HEK293 (cell line): ENCODE measurements at regions not wholly inside any gene's neighbourhood (a gene's known extent, or its start where the extent isn't known, plus 50 kb on each side); places are given as distances from the start of the nearest gene placed in this dataset.

Source experiments
- CTCF ChIA-PET: fragments of 350-600 bp; formaldehyde crosslinking; extraction: SDS; loops from one replicate; lab custom pipeline; 2021; ENCODE audit warnings: antibody characterized with exemption; lab: Yijun Ruan, JAX
- POLR2A ChIA-PET: fragments of 300-600 bp; formaldehyde crosslinking; extraction: SDS; loops from one replicate; lab custom pipeline; 2020; ENCODE audit warnings: antibody characterized with exemption, inconsistent platforms; lab: Yijun Ruan, JAX
- H3K27ac ChIP-seq: fragments of 200-500 bp; sonication (Bioruptor generic); 2 replicates; pipeline ENCODE4 v1.5.1; 2014; ENCODE audit warnings: low read depth, low read length, control low read depth, inconsistent platforms; ENCODE audit errors: extremely low read depth
- H3K36me3 ChIP-seq, 2 experiments: fragments of 200-500 bp in 1 of 2; sonication (Bioruptor generic) in 1 of 2; 1 replicate in 1 of 2; 2 replicates in 1 of 2; pipeline ENCODE4 v1.5.1; 2014 to 2017; ENCODE audit warnings: inconsistent platforms in 2 of 2, low read length in 2 of 2; ENCODE audit not compliant: control insufficient read depth in 2 of 2, insufficient read depth in 1 of 2
- H3K4me1 ChIP-seq: fragments of 200-500 bp; sonication (Bioruptor generic); 2 replicates; pipeline ENCODE4 v1.5.1; 2014; ENCODE audit warnings: mild to moderate bottlenecking, low read length, inconsistent platforms; ENCODE audit not compliant: control insufficient read depth, insufficient read depth
- H3K4me3 ChIP-seq: 2 replicates; pipeline ENCODE4 v1.5.1; 2011; ENCODE audit warnings: low read depth, mild to moderate bottlenecking, control low read depth, low read length, moderate library complexity
- H3K9me3 ChIP-seq: fragments of 200-500 bp; sonication (Bioruptor generic); 2 replicates; pipeline ENCODE4 v1.5.1; 2014; ENCODE audit warnings: low read depth, low read length, inconsistent platforms; ENCODE audit not compliant: control insufficient read depth, insufficient read depth
- HOXC10 ChIP-seq: sonication (generic); formaldehyde crosslinking; IDR thresholded peaks from 2 replicates; pipeline ENCODE4 v1.8.1; 2023; ENCODE audit warnings: mild to moderate bottlenecking, missing genetic modification reagents
- REST ChIP-seq: fragments of 450-650 bp; formaldehyde crosslinking; IDR thresholded peaks from 2 replicates; pipeline ENCODE4 v1.5.1; 2016; ENCODE audit warnings: missing biosample characterization, missing genetic modification characterization
- SP2 ChIP-seq: fragments of 450-650 bp; formaldehyde crosslinking; IDR thresholded peaks from 2 replicates; pipeline ENCODE4 v1.5.1; 2016; ENCODE audit warnings: missing biosample characterization, missing genetic modification characterization
- SP3 ChIP-seq: fragments of 450-650 bp; formaldehyde crosslinking; IDR thresholded peaks from 2 replicates; pipeline ENCODE4 v1.5.1; 2016; ENCODE audit warnings: missing biosample characterization, missing genetic modification characterization
- TRIM28 ChIP-seq: IDR thresholded peaks from 2 replicates; pipeline ENCODE4 v1.6.1; 2011; ENCODE audit warnings: low read length, control low read depth, borderline replicate concordance
- WT1 ChIP-seq: fragments of 450-650 bp; formaldehyde crosslinking; IDR thresholded peaks from 2 replicates; pipeline ENCODE4 v1.5.1; 2016; ENCODE audit warnings: missing biosample characterization, missing genetic modification characterization
- ZBTB17 ChIP-seq: fragments of 450-650 bp; formaldehyde crosslinking; IDR thresholded peaks from 2 replicates; pipeline ENCODE4 v1.5.1; 2016; ENCODE audit warnings: missing biosample characterization, missing genetic modification characterization
- ZBTB20 ChIP-seq: fragments of 450-650 bp; formaldehyde crosslinking; IDR thresholded peaks from 2 replicates; pipeline ENCODE4 v1.5.1; 2016; ENCODE audit warnings: missing biosample characterization, missing genetic modification characterization
- ZNF121 ChIP-seq: fragments of 450-650 bp; formaldehyde crosslinking; IDR thresholded peaks from 2 replicates; pipeline ENCODE4 v1.5.1; 2016; ENCODE audit warnings: missing biosample characterization, missing genetic modification characterization
- ZNF174 ChIP-seq: fragments of 450-650 bp; formaldehyde crosslinking; IDR thresholded peaks from 2 replicates; pipeline ENCODE4 v1.5.0; 2017; ENCODE audit warnings: missing biosample characterization, mild to moderate bottlenecking, missing genetic modification characterization
- ZNF24 ChIP-seq: fragments of 450-650 bp; formaldehyde crosslinking; IDR thresholded peaks from 2 replicates; pipeline ENCODE4 v1.5.1; 2016; ENCODE audit warnings: missing biosample characterization, missing genetic modification characterization
- ZNF426 ChIP-seq: fragments of 450-650 bp; formaldehyde crosslinking; IDR thresholded peaks from 2 replicates; pipeline ENCODE4 v1.5.1; 2017; ENCODE audit warnings: missing biosample characterization, missing genetic modification characterization, mild to moderate bottlenecking, inconsistent platforms, moderate library complexity
- ZNF449 ChIP-seq: fragments of 450-650 bp; formaldehyde crosslinking; IDR thresholded peaks from 2 replicates; pipeline ENCODE4 v1.5.1; 2017; ENCODE audit warnings: missing biosample characterization, mild to moderate bottlenecking, missing genetic modification characterization, moderate library complexity
- ZNF501 ChIP-seq: fragments of 450-650 bp; formaldehyde crosslinking; IDR thresholded peaks from 2 replicates; pipeline ENCODE4 v1.5.1; 2016; ENCODE audit warnings: missing biosample characterization, missing genetic modification characterization
- ZNF513 ChIP-seq: fragments of 450-650 bp; IDR thresholded peaks from 2 replicates; pipeline ENCODE4 v1.5.1; 2018; ENCODE audit warnings: missing biosample characterization, missing genetic modification characterization
- ZNF530 ChIP-seq: fragments of 450-650 bp; formaldehyde crosslinking; IDR thresholded peaks from 2 replicates; pipeline ENCODE4 v1.5.1; 2016; ENCODE audit warnings: low read depth, missing biosample characterization, missing genetic modification characterization
- ZNF558 ChIP-seq: fragments of 450-650 bp; formaldehyde crosslinking; IDR thresholded peaks from 2 replicates; pipeline ENCODE4 v1.5.1; 2016; ENCODE audit warnings: missing biosample characterization, missing genetic modification characterization
- ZNF596 ChIP-seq: fragments of 450-650 bp; IDR thresholded peaks from 2 replicates; pipeline ENCODE4 v1.5.0; 2018; ENCODE audit warnings: missing biosample characterization, mild to moderate bottlenecking, missing genetic modification characterization, moderate library complexity
- ZNF645 ChIP-seq: fragments of 450-650 bp; formaldehyde crosslinking; IDR thresholded peaks from 2 replicates; pipeline ENCODE4; 2016; ENCODE audit warnings: missing biosample characterization, missing genetic modification characterization
- ZNF768 ChIP-seq: fragments of 450-650 bp; formaldehyde crosslinking; IDR thresholded peaks from 2 replicates; pipeline ENCODE4 v1.5.1; 2018; ENCODE audit warnings: missing biosample characterization, mild to moderate bottlenecking, missing genetic modification characterization
- ZNF843 ChIP-seq: fragments of 450-650 bp; formaldehyde crosslinking; IDR thresholded peaks from 2 replicates; pipeline ENCODE4 v1.5.1; 2016; ENCODE audit warnings: missing biosample characterization, missing genetic modification characterization

- TF ChIP-seq ZNF449 (tag by site-specific recombination) (no peak), ZNF768 (tag by site-specific recombination) (no peak), WT1 (peak; percentile 83), ZNF121 (tag by site-specific recombination) (no peak), ZBTB17 (no peak), ZNF24 (0 out of 2 replicates have a peak, but pooled peaks have one; percentile 24), ZNF645 (tag by site-specific recombination) (no peak), SP3 (tag by site-specific recombination) (peak; percentile 11; the same call in 1 of the 2 replicates), ZNF513 (tag by site-specific recombination) (no peak), ZNF558 (tag by site-specific recombination) (no peak), ZNF596 (no peak), TRIM28 (no peak)
Measured at GRCh38 chr5:17412760-17413671, 85.0 kb upstream of the TAF11L2 start (continued).

- Histone ChIP-seq H3K36me3 (no peaks in the 10 kb centered on the region), H3K4me1 (peaks cover 15% of the 10 kb centered on the region), H3K4me3 (no peak overlapping the region)
- CTCF ChIA-PET = interaction anchor here (0.6 kb wide), 1 partner anchor 15 kb away, joined by 3 read pairs; no protein-coding TSS in a partner anchor
- TF ChIP-seq SP2 (tag by site-specific recombination) = no peak
- no peak for TF ChIP-seq ZNF843 (tag by site-specific recombination)
- TF ChIP-seq ZNF174 = no peak
- peak; percentile 46 for TF ChIP-seq ZBTB20
- TF ChIP-seq ZNF530 (tag by site-specific recombination) = no peak
- no peak for TF ChIP-seq ZNF426 (tag by site-specific recombination)
- no peak for TF ChIP-seq HOXC10
- no peak for TF ChIP-seq ZNF501 (tag by site-specific recombination)
- peak; percentile 91 for TF ChIP-seq REST
- TF ChIP-seq, all 188 proteins: peak for 2
- POLR2A ChIA-PET = no interaction called here
- no peaks in the 10 kb centered on the region for H3K9me3 ChIP-seq
- no peak overlapping the region for H3K27ac ChIP-seq
Measured at GRCh38 chr5:17413691-17414090, 84.3 kb upstream of the TAF11L2 start.
